ENCODE measurements at regions not wholly inside any gene's neighbourhood (a gene's known extent, or its start where the extent isn't known, plus 50 kb on each side); places are given as distances from the start of the nearest gene placed in this dataset.

DNA sequence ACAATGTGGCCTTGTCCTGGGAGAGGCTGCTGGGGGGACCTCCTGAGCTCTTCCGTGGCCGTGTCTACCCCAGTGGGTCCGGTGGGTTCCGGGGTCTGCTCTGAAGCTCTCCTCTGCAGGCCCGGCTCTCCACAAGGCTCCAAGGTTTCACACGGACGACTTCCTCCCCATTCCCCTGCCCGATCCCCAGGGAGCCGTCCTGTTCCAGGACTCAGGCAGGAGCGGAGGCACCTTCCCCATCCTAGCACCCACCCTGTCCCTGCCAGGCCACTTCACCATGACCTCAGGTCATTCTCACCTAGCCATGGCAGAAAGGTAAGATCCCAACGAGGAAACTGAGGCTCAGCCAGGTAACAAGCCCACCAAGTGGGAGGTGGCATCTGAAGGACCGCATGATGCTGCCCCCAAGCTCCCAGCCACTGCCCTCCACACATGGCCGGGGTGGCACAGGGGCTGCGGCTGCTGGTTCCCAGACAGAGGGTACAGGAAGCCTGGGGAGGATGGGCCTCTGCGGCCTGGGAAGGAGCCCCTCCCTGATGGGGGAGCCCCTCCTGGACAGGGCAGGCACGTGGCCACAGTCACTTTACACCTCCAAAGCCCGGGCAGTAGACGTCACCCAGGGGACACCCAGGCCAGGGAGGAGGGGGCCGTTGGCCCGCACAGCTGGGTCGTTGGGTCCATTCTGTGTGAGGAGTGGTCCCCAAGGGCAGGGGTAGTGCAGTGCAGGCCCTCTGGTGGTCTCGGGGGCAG is 274.0 kb downstream of the NDUFA10 start:
- Histone ChIP-seq H3K9me3 (no peaks in the 10 kb centered on the region), H3K27ac (no peak overlapping the region), H3K4me1 (no peaks in the 10 kb centered on the region), H3K36me3 (ENCODE audit: low read depth, missing control alignments) (no peaks in the 10 kb centered on the region), H3K27me3 (no peaks in the 10 kb centered on the region), H3K4me3 (no peak overlapping the region)
- no peak for DNase-seq
- 85 to 90% methylated on average over 2 to 22 of the region's 22 CpGs for WGBS, 2 donors
- TF ChIP-seq POLR2A (IDR thresholded peaks at IDR 0.05) (no peak), CTCF (IDR thresholded peaks at IDR 0.05) (no peak)
- intact Hi-C loops (cut with DNase I; ENCODE audit: low total_unique reads), result no loop called here

DNA sequence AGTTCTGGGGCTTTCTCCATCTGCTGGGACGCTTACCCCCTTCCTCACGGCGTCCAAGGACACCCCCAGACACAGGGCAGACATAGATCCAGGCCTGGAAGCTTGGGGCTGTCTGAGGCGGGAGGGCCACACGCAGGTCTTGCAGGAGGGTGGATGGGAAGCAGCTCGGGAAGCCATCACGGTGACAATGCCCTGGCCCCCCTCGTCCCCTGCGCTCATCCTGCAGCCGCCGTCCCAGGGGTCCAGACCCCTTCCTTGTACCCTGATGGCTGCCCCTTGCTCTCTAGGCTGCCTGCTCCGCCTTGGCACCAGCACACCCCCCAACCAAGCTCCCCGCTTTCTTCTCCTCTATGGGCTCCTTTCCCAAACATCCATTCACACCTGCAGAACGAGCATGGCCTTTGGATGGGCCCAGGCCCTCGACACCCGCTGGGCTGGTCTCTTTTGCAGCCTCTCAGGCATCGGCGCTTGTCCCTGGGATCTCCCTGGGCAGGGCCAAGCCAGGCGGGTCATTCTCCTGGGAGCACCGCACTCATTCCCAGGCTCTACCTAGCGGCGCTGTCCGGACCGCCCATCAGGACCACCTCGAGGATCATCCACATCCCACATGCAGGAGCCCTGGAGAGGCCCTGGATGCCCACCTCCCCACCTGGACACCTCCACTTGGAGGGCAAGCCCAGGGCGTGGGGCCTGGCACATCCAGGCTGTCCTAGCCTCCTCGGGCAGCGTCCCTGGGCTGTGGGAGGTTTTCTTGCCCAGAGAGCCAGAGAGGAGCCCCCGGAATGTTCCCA is 274.9 kb downstream of the NDUFA10 start:
- intact Hi-C loops (cut with DNase I; ENCODE audit: low total_unique reads), result no loop called here
- H3K27me3 ChIP-seq, result no peaks in the 10 kb centered on the region
- no peak overlapping the region for H3K4me3 ChIP-seq
- TF ChIP-seq CTCF (IDR thresholded peaks at IDR 0.05), result no peak
- no peak for TF ChIP-seq POLR2A (IDR thresholded peaks at IDR 0.05)
- WGBS, 2 donors, result 87 to 92% methylated on average over 24 to 29 of the region's 29 CpGs
- H3K9me3 ChIP-seq, result no peaks in the 10 kb centered on the region
- no peaks in the 10 kb centered on the region for H3K36me3 ChIP-seq (ENCODE audit: low read depth, missing control alignments)
- H3K27ac ChIP-seq, result no peak overlapping the region
- H3K4me1 ChIP-seq, result no peaks in the 10 kb centered on the region
- DNase-seq, result no peak

- DNase-seq, result no peak
- H3K4me1 ChIP-seq, result no peaks in the 10 kb centered on the region
- intact Hi-C loops (cut with DNase I; ENCODE audit: low total_unique reads), result no loop called here
- no peak overlapping the region for H3K27ac ChIP-seq
- no peak overlapping the region for H3K4me3 ChIP-seq
- no peaks in the 10 kb centered on the region for H3K36me3 ChIP-seq (ENCODE audit: low read depth, missing control alignments)
- H3K9me3 ChIP-seq, result no peaks in the 10 kb centered on the region
- TF ChIP-seq CTCF (IDR thresholded peaks at IDR 0.05) (no peak), POLR2A (IDR thresholded peaks at IDR 0.05) (no peak)
- 89 to 100% methylated on average over 3 to 12 of the region's 12 CpGs for WGBS, 2 donors
- H3K27me3 ChIP-seq, result no peaks in the 10 kb centered on the region
These were observed 275.8 kb downstream of the NDUFA10 start for GRCh38 chr2:239749272-239749873.

- Histone ChIP-seq H3K4me1 (no peaks in the 10 kb centered on the region), H3K9me3 (no peaks in the 10 kb centered on the region), H3K27ac (no peak overlapping the region), H3K27me3 (no peaks in the 10 kb centered on the region), H3K4me3 (no peak overlapping the region), H3K36me3 (ENCODE audit: low read depth, missing control alignments) (no peaks in the 10 kb centered on the region)
- intact Hi-C loops (cut with DNase I; ENCODE audit: low total_unique reads), result no loop called here
- TF ChIP-seq POLR2A (IDR thresholded peaks at IDR 0.05), result no peak
- TF ChIP-seq CTCF (IDR thresholded peaks at IDR 0.05), result no peak
- no peak for DNase-seq
- 82 to 93% methylated on average over 7 to 9 of the region's 9 CpGs for WGBS, 2 donors
These were observed 276.3 kb downstream of the NDUFA10 start for GRCh38 chr2:239748811-239749210.

Data from testis (tissue), 2 donors.